Choroid plexus epithelial cell (primary cell): ENCODE measurements at regions not wholly inside any gene's neighbourhood (a gene's known extent, or its start where the extent isn't known, plus 50 kb on each side); places are given as distances from the start of the nearest gene placed in this dataset.
"Not testable (repeated sequence)": the region's sequence is repeated elsewhere in the genome, so short reads cannot be mapped to it uniquely, and the experiment has no call there.

Experiments
- DNase-seq: peaks from one replicate; pipeline ENCODE4 v3.0.0-alpha.2; 2010; ENCODE audit warnings: low read depth
- H3K4me3 ChIP-seq: 2 replicates; pipeline ENCODE4 v1.5.1; 2011; ENCODE audit warnings: low read depth, mild to moderate bottlenecking, control low read depth, low read length, moderate library complexity
- TF ChIP-seq, protein P1 (sequence below): conservative IDR thresholded peaks from 2 replicates; pipeline ENCODE4 v1.5.1; 2011; ENCODE audit warnings: low read depth, mild to moderate bottlenecking, control low read depth, inconsistent platforms, low read length, moderate library complexity

DNA sequence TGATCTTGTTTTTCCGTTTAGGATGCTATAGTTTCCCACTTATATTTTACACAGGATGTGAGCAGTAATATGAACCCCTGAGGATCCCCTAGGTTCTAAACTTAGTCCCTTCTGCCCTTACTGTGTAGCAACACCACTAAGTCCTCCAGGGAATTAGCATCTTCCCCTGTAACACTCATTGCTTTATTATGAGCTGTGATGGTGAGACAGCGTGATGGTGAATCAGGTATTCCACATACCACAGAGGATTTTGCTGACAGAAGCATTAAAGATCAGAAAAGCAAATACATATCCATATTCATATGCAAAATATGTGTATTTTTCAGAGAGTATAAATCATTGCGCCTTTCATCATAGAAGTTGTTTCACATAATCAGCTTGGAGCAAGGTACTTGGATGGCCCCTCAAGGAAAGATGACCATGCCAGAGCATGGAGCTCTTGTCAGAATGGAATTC is 317.0 kb downstream of the ICE1 start:
- no peak overlapping the region for H3K4me3 ChIP-seq
- DNase-seq: no peak
- TF ChIP-seq, protein P1, sequence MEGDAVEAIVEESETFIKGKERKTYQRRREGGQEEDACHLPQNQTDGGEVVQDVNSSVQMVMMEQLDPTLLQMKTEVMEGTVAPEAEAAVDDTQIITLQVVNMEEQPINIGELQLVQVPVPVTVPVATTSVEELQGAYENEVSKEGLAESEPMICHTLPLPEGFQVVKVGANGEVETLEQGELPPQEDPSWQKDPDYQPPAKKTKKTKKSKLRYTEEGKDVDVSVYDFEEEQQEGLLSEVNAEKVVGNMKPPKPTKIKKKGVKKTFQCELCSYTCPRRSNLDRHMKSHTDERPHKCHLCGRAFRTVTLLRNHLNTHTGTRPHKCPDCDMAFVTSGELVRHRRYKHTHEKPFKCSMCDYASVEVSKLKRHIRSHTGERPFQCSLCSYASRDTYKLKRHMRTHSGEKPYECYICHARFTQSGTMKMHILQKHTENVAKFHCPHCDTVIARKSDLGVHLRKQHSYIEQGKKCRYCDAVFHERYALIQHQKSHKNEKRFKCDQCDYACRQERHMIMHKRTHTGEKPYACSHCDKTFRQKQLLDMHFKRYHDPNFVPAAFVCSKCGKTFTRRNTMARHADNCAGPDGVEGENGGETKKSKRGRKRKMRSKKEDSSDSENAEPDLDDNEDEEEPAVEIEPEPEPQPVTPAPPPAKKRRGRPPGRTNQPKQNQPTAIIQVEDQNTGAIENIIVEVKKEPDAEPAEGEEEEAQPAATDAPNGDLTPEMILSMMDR: no peak

DNA sequence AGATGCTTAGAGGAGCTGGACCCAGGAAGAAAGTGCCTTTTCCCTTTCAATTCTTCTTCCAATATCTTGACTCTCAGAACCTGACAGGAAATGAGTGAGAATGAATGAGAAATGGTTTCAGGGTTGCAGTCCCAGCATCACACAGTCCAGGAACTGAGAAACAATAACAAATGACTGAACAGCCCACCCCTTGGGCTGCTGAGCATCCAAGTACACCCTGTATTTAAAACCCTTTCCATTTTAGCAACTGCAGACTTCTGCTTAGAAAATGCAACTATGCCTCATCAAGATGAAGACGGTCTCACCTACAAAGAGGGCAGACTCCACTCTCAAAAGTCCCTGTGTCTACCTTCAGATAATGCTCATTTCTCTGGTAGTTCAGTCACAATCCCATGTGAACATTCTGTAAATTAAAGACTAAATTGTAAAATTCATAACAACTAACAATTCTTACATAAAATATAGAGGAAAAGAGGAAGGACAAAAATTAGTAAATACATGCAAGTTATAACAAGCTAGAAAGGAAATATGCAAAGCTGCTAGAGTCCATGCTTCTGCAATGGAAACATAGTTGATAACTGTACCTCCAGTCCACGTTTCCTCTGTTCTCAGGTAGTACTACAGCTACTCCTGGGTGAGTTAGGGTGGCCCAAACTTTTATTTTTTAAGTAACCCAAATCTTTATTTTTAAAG is 316.5 kb downstream of the ICE1 start:
- DNase-seq: no peak
- H3K4me3 ChIP-seq: no peak overlapping the region
- TF ChIP-seq, protein P1: no peak

DNA sequence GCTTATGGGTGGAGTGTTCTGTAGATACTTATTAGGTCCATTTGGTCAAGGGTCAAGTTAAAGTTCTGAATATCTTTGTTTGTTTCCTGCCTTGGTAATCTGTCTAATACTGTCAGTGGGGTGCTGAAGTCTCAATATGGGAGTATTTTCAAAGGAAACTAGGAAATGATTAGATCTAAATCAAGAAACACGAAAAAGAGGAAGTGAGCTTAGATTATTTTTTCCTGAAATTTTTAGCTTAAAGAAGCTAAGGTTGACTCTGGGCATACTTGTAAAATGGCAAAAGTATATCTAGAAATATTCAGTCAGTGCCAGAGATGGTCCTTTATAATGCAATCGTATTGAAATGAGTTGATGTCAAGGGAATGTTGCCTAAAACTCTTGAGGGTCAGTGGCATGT is 313.5 kb downstream of the ICE1 start:
- TF ChIP-seq, protein P1: no peak

DNA sequence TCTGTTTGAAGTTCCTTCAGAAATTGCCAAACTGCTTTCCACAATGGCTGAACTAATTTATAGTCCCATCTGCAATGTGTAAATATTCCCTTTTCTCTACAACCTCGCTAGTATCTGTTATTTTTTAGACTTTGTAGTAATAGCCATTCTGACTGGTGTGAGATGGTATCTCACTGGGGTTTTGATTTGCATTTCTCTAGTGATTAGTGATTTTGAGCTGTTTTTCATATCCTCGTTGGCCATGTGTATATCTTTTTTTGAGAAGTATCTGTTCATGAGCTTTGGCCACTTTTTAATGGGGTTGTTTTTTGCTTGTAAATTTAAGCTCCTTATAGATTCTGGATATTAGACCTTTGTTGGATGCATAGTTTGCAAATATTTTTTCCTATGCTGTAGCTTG is 310.6 kb downstream of the ICE1 start:
- not testable (repeated sequence) for H3K4me3 ChIP-seq, DNase-seq

More for the DNA sequence above, 313.5 kb downstream of the ICE1 start:
- no peak overlapping the region for H3K4me3 ChIP-seq
- DNase-seq: no peak

DNA sequence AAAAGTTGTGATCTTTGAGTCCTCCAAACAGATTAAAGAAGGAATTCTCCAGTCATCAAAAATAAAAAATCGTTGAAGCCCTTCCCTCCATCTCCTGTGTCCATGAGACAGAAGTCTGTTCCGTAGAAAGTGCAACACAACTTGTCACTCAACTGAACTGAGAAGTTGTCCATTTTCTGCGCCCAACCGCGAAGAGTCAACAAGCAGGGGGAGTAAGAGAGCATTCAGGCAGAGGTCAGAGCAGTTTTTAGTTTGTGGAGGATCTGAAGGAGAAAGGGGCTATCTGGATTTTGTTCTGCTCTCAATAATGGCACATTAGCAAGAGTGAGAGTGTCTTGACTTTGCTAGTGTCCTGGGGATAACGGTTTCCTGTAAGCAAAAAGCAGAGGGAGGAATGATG is 303.9 kb downstream of the ICE1 start:
- DNase-seq: no peak
- H3K4me3 ChIP-seq: no peak overlapping the region
- TF ChIP-seq, protein P1: no peak

DNA sequence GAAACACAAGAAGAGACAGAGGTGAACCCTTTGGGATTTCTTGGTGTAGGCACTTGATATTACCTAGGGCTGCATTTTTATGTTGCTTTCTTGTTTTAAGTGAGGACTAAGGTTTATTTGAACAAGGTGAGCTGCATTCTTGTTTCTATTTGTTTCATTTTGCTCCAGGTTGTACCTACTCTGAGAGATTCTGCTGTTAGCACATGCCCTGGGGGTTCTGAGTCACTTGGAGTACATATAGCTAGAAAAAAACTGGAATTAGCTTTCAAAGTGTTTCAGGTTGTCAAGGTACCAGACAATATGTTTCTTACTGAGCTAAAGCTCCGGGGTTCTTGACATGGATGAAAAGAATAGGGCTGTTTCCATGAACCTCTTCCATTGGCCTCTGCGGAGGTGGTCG is 299.4 kb downstream of the ICE1 start:
- no peak overlapping the region for H3K4me3 ChIP-seq
- TF ChIP-seq, protein P1: no peak
- no peak for DNase-seq

DNA sequence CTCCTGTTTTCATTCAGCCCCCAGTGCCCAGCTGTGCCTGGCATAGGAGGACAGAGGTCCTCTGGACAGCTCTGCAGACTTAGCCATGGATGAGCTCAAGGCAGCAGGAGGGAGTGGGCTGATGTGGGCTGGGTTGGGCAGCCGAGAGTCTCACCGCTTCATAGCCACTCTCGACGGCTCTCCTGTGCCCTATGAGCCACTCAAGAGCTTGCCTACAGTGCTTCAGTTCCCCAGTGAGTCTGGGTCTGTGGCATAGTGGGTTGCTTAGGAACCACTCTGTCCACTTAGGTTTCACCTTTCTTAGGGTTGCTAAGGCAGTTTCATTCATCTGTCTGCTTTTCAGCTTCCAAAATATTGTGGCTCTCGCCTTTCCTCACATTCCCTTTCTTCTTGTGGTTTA is 296.8 kb downstream of the ICE1 start:
- no peak overlapping the region for H3K4me3 ChIP-seq
- TF ChIP-seq, protein P1: no peak
- no peak for DNase-seq
